Osteoblast (primary cell): ENCODE measurements at regions not wholly inside any gene's neighbourhood (a gene's known extent, or its start where the extent isn't known, plus 50 kb on each side); places are given as distances from the start of the nearest gene placed in this dataset.

Experiments used
- DNase-seq: peaks from one replicate; pipeline ENCODE4 v3.0.0; 2011; ENCODE audit warnings: low spot score, mixed read lengths; ENCODE audit not compliant: insufficient read length; ENCODE audit errors: missing footprints
- H2AFZ ChIP-seq: 2 replicates; pipeline ENCODE4 v1.6.0; 2011; ENCODE audit warnings: mild to moderate bottlenecking, low read length
- H3K27ac ChIP-seq: 2 replicates; pipeline ENCODE4 v1.5.1; 2011; ENCODE audit warnings: mild to moderate bottlenecking, low read depth, low read length, moderate library complexity
- H3K27me3 ChIP-seq: 2 replicates; pipeline ENCODE4 v1.6.0; 2012; ENCODE audit warnings: mild to moderate bottlenecking, control low read depth, inconsistent platforms, low read length, moderate library complexity; ENCODE audit not compliant: insufficient read depth
- H3K36me3 ChIP-seq: 2 replicates; pipeline ENCODE4 v1.5.1; 2011; ENCODE audit warnings: mild to moderate bottlenecking, low read length, control low read depth, moderate library complexity; ENCODE audit not compliant: insufficient read depth
- H3K4me1 ChIP-seq: 2 replicates; pipeline ENCODE4 v1.5.1; 2011; ENCODE audit warnings: mild to moderate bottlenecking, low read length, control low read depth, moderate library complexity; ENCODE audit not compliant: insufficient read depth
- H3K4me2 ChIP-seq: 2 replicates; pipeline ENCODE4 v1.6.0; 2011; ENCODE audit warnings: mild to moderate bottlenecking, low read length; ENCODE audit not compliant: insufficient read depth
- H3K4me3 ChIP-seq: fragments of 200-600 bp; sonication (generic); 3 replicates; pipeline ENCODE4 v1.5.1; 2012; ENCODE audit warnings: mild to moderate bottlenecking, low read length, inconsistent platforms; ENCODE audit not compliant: insufficient read depth
- H3K79me2 ChIP-seq: 2 replicates; pipeline ENCODE4 v1.6.0; 2012; ENCODE audit warnings: mild to moderate bottlenecking, low read length, control low read depth, inconsistent platforms; ENCODE audit not compliant: insufficient read depth
- H3K9me3 ChIP-seq: 2 replicates; pipeline ENCODE4 v1.5.1; 2011; ENCODE audit warnings: low read depth, low read length, control low read depth
- H4K20me1 ChIP-seq: 2 replicates; pipeline ENCODE4 v1.6.0; 2012; ENCODE audit warnings: mild to moderate bottlenecking, low read length, control low read depth; ENCODE audit not compliant: insufficient read depth
- TF ChIP-seq, protein P1 (sequence below): IDR thresholded peaks from 2 replicates; pipeline ENCODE4 v1.5.1; 2011; ENCODE audit warnings: mild to moderate bottlenecking, low read depth, low read length, moderate library complexity; ENCODE audit errors: extremely low read depth

DNA sequence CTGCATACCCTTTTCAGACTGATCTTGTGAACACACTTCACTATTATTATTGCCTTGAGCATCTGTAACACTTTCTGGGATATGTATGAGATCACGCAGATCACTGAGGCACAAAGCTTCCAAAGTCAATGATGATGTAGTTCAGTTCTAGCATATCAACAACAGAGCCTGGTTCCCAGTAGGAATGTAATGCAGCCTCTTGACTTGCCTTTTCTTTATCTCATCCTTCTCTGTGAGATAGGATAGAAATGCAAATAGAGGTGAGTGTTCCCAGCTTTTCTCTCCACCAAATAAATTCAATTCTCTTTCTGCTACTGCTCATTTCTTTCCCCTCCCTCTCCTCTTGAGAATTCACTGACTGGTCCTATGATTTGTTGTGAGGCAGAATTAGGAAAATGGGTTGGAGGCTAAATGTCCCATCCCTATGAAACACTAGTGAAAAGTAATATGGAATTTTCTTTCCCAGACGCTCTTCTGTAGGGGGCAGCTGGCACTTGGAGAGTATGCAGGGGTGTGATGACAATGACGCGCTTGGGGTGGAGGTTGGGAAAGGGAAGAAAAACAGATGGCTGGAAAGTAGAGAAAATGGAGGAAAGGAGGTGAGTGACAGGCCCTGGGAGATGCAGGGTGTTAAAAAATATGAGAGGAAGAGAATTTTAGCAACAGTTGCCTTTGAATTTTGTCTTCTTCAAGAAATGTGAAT, 96.0 kb upstream of the TMTC1 start:
- H3K4me1 ChIP-seq: no peaks in the 10 kb centered on the region
- no peaks in the 10 kb centered on the region for H3K27me3 ChIP-seq
- H3K79me2 ChIP-seq: no peaks in the 10 kb centered on the region
- no peaks in the 10 kb centered on the region for H3K36me3 ChIP-seq
- no peak for DNase-seq
- H3K4me2 ChIP-seq: no peak overlapping the region
- H2AFZ ChIP-seq: no peak overlapping the region
- no peak overlapping the region for H3K4me3 ChIP-seq
- no peaks in the 10 kb centered on the region for H4K20me1 ChIP-seq
- H3K9me3 ChIP-seq: no peaks in the 10 kb centered on the region
- TF ChIP-seq, protein P1, sequence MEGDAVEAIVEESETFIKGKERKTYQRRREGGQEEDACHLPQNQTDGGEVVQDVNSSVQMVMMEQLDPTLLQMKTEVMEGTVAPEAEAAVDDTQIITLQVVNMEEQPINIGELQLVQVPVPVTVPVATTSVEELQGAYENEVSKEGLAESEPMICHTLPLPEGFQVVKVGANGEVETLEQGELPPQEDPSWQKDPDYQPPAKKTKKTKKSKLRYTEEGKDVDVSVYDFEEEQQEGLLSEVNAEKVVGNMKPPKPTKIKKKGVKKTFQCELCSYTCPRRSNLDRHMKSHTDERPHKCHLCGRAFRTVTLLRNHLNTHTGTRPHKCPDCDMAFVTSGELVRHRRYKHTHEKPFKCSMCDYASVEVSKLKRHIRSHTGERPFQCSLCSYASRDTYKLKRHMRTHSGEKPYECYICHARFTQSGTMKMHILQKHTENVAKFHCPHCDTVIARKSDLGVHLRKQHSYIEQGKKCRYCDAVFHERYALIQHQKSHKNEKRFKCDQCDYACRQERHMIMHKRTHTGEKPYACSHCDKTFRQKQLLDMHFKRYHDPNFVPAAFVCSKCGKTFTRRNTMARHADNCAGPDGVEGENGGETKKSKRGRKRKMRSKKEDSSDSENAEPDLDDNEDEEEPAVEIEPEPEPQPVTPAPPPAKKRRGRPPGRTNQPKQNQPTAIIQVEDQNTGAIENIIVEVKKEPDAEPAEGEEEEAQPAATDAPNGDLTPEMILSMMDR: no peak
- H3K27ac ChIP-seq: no peak overlapping the region

DNA sequence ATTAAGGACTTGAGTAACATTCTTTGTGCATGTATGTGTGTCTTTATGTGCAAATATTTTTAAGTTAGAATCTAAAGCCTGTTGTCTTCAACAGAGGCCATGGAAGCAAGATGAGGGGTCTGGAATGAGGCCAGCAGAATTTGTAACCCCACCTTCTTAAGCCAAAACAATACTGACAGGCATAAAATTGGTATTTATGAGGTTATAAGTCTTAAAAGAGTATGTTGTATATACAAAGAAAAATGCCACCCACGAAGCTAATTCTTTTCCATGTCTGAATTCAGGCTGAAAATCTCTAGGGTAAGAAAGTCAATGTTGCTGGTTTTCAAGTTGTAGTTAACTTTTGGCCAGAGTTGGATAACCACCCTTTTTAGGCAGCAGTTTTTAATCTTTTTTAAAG, 86.2 kb upstream of the TMTC1 start:
- Histone ChIP-seq H2AFZ (no peak overlapping the region), H3K36me3 (no peaks in the 10 kb centered on the region), H3K27ac (no peak overlapping the region), H3K9me3 (no peaks in the 10 kb centered on the region), H3K4me1 (no peaks in the 10 kb centered on the region), H3K27me3 (peaks cover 2% of the 10 kb centered on the region), H4K20me1 (no peaks in the 10 kb centered on the region), H3K79me2 (no peaks in the 10 kb centered on the region), H3K4me3 (no peak overlapping the region), H3K4me2 (no peak overlapping the region)
- TF ChIP-seq, protein P1: no peak
- no peak for DNase-seq

DNA sequence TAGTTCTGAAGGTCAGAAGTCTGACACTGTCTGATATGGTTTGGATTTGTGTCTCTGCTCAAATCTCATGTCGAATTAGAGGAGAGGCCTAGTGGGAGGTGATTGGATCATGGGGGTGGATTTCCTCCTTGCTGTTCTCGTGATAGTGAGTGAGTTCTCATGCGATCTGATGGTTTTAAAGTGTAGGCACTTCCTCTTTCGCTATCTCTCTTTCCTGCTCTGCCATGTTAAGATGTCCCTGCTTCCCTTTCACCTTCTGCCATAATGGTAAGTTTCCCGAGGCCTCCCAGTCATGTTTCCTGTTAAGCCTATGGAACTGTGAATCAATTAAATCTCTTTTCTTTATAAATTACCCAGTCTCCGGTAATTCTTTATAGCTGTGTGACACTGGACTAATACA, 84.1 kb upstream of the TMTC1 start:
- Histone ChIP-seq H3K27ac (no peak overlapping the region), H3K9me3 (no peaks in the 10 kb centered on the region), H3K79me2 (no peaks in the 10 kb centered on the region), H4K20me1 (no peaks in the 10 kb centered on the region), H2AFZ (no peak overlapping the region), H3K4me3 (no peak overlapping the region), H3K36me3 (no peaks in the 10 kb centered on the region), H3K4me2 (no peak overlapping the region), H3K4me1 (no peaks in the 10 kb centered on the region), H3K27me3 (peaks cover 2% of the 10 kb centered on the region)
- TF ChIP-seq, protein P1: no peak
- DNase-seq: no peak

DNA sequence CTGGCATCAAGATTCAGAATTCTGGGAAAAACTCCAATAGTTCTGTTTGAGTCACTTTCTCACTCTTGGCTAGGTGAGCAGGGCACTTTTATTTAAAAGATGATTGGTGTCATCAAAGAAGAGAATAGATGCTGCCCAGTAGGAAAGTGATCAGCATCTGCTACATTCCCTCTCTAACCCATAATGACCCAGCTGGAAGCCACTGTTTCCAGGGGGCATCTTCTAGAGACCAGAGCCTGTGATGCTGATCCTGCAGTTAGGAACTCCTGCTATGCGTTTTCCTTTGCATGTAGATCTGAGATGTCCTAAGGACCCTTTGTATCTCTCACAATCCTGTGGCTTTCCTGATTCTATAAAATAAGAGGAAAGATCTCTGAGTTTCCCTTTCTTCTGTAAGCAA, 79.9 kb upstream of the TMTC1 start:
- Histone ChIP-seq H3K27ac (no peak overlapping the region), H3K36me3 (no peaks in the 10 kb centered on the region), H3K79me2 (no peaks in the 10 kb centered on the region), H3K4me1 (no peaks in the 10 kb centered on the region), H3K4me3 (no peak overlapping the region), H3K9me3 (no peaks in the 10 kb centered on the region), H2AFZ (no peak overlapping the region), H3K27me3 (peaks cover 2% of the 10 kb centered on the region), H3K4me2 (no peak overlapping the region), H4K20me1 (no peaks in the 10 kb centered on the region)
- DNase-seq: no peak
- TF ChIP-seq, protein P1: no peak
